Stomach (tissue), 4 donors: ENCODE measurements at regions not wholly inside any gene's neighbourhood (a gene's known extent, or its start where the extent isn't known, plus 50 kb on each side); places are given as distances from the start of the nearest gene placed in this dataset.

Experiments used
- EP300 ChIP-seq: sonication (generic); formaldehyde crosslinking; IDR thresholded peaks from one replicate; pipeline ENCODE4 v1.6.1; 2017; ENCODE audit warnings: antibody characterized with exemption
- POLR2A ChIP-seq, 4 donors: fragments of 450-650 bp; IDR thresholded peaks; one replicate each; pipeline ENCODE4 v1.6.1; 2016; ENCODE audit warnings: antibody characterized with exemption in 4 of 4, control low read depth in 2 of 4, mild to moderate bottlenecking in 1 of 4, moderate library complexity in 1 of 4
- POLR2AphosphoS5 ChIP-seq, 3 donors: sonication (generic); formaldehyde crosslinking; IDR thresholded peaks; one replicate each; pipeline ENCODE4 v1.6.1; 2016; ENCODE audit warnings: antibody characterized with exemption in 3 of 3
- TF ChIP-seq, protein P1 (sequence below), 7 experiments: fragments of 450-650 bp in 4 of 7; fragments of 200-600 bp in 3 of 7; sonication (generic) in 3 of 7; IDR thresholded peaks; one replicate each; pipeline ENCODE4 v1.5.1; 2016 to 2019; ENCODE audit warnings: antibody characterized with exemption in 7 of 7, control low read depth in 2 of 7, mild to moderate bottlenecking in 1 of 7

GRCh38 chr2:128399256-128399655, 80.6 kb upstream of the HS6ST1 start:
- TF ChIP-seq, protein P1, sequence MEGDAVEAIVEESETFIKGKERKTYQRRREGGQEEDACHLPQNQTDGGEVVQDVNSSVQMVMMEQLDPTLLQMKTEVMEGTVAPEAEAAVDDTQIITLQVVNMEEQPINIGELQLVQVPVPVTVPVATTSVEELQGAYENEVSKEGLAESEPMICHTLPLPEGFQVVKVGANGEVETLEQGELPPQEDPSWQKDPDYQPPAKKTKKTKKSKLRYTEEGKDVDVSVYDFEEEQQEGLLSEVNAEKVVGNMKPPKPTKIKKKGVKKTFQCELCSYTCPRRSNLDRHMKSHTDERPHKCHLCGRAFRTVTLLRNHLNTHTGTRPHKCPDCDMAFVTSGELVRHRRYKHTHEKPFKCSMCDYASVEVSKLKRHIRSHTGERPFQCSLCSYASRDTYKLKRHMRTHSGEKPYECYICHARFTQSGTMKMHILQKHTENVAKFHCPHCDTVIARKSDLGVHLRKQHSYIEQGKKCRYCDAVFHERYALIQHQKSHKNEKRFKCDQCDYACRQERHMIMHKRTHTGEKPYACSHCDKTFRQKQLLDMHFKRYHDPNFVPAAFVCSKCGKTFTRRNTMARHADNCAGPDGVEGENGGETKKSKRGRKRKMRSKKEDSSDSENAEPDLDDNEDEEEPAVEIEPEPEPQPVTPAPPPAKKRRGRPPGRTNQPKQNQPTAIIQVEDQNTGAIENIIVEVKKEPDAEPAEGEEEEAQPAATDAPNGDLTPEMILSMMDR (IDR thresholded peaks at IDR 0.05) = no peak
- TF ChIP-seq EP300 (no peak), POLR2AphosphoS5 (IDR thresholded peaks at IDR 0.05) (no peak), POLR2A (IDR thresholded peaks at IDR 0.05) (no peak)
